Endodermal cell (in vitro differentiated cells): ENCODE measurements at regions not wholly inside any gene's neighbourhood (a gene's known extent, or its start where the extent isn't known, plus 50 kb on each side); places are given as distances from the start of the nearest gene placed in this dataset.

ENCODE experiments used
- DNase-seq: peaks from one replicate; pipeline ENCODE4 v3.0.0-alpha.2; 2017
- H3K27ac ChIP-seq: 2 replicates; pipeline ENCODE4 v1.5.1; 2013; ENCODE audit warnings: mild to moderate bottlenecking, low read depth, low read length, moderate library complexity
- H3K27me3 ChIP-seq: 2 replicates; pipeline ENCODE4 v1.6.1; 2013; ENCODE audit warnings: mild to moderate bottlenecking, low read length, moderate library complexity; ENCODE audit not compliant: insufficient read depth, control insufficient read depth, poor library complexity, severe bottlenecking
- H3K36me3 ChIP-seq: 2 replicates; pipeline ENCODE4 v1.7.0; 2013; ENCODE audit warnings: mild to moderate bottlenecking, low read length, moderate library complexity; ENCODE audit not compliant: control insufficient read depth, insufficient read depth
- H3K4me1 ChIP-seq: one replicate; pipeline ENCODE4 v1.7.0; 2013; ENCODE audit warnings: low read length; ENCODE audit not compliant: control insufficient read depth, insufficient read depth
- H3K4me3 ChIP-seq: 2 replicates; pipeline ENCODE4 v1.5.1; 2013; ENCODE audit warnings: mild to moderate bottlenecking, low read length, moderate library complexity
- H3K9ac ChIP-seq: 2 replicates; pipeline ENCODE4 v1.6.1; 2013; ENCODE audit warnings: mild to moderate bottlenecking, low read length, moderate library complexity; ENCODE audit not compliant: poor library complexity, severe bottlenecking; ENCODE audit errors: extremely low read depth
- H3K9me3 ChIP-seq: 2 replicates; pipeline ENCODE4 v1.6.1; 2013; ENCODE audit warnings: mild to moderate bottlenecking, low read length, moderate library complexity; ENCODE audit not compliant: control insufficient read depth
- H3K27ac Mint-ChIP-seq: 2 replicates; pipeline ENCODE4 v1.8.0; 2020; ENCODE audit warnings: mixed read lengths
- H3K27me3 Mint-ChIP-seq: 2 replicates; pipeline ENCODE4 v1.8.0; 2021; ENCODE audit warnings: mild to moderate bottlenecking, mixed read lengths; ENCODE audit not compliant: insufficient read depth
- H3K36me3 Mint-ChIP-seq: 2 replicates; pipeline ENCODE4 v1.8.0; 2020; ENCODE audit warnings: low read depth, mixed read lengths
- H3K4me1 Mint-ChIP-seq: 2 replicates; pipeline ENCODE4 v1.8.0; 2020; ENCODE audit warnings: mixed read lengths
- H3K4me3 Mint-ChIP-seq: 2 replicates; pipeline ENCODE4 v1.8.0; 2020; ENCODE audit warnings: mild to moderate bottlenecking, moderate library complexity, mixed read lengths
- H3K9me3 Mint-ChIP-seq: 2 replicates; pipeline ENCODE4 v1.8.0; 2020; ENCODE audit warnings: mild to moderate bottlenecking, mixed read lengths
- WGBS, 2 experiments: methylation state at CpG; one replicate each; pipeline versions ENCODE4 v1.1.5 to v1.1.7; 2013; ENCODE audit warnings: missing lambda C conversion rate in 2 of 2, mixed read lengths in 1 of 2; ENCODE audit not compliant: insufficient coverage in 1 of 2, insufficient read length in 1 of 2; 5-methylcytosine and 5-hydroxymethylcytosine counted together
- TF ChIP-seq, protein P1 (sequence below): fragments of 200-600 bp; sonication (generic); conservative IDR thresholded peaks from 2 replicates; pipeline ENCODE4 v1.5.0; 2021; ENCODE audit warnings: antibody characterized with exemption, mild to moderate bottlenecking

DNA sequence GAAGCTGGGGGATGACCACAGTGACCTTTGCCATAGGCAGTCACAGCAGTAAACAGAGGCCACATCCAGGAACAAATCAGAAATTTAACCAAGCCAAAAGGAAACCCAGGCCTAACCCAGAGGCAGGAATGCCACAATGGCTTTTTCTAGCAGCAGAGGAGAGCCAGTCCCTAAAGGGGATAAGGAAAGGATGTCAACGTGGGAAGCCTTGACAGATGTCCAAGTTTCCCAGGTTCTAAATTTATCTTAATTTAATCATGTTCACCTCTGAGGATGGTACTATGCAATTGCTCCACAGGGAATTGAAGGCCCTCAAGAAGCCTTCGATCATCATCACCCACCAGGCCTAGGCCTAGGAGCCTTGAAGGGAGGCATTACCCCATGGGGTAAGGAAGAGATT lies 374.7 kb downstream of the TNS1 start:
- H3K36me3 ChIP-seq = no peaks in the 10 kb centered on the region
- Mint-ChIP-seq H3K27me3 (peaks cover 2% of the 10 kb centered on the region), H3K4me1 (peaks cover 4% of the 10 kb centered on the region), H3K36me3 (no peaks in the 10 kb centered on the region), H3K9me3 (no peaks in the 10 kb centered on the region), H3K4me3 (no peak overlapping the region), H3K27ac (no peak overlapping the region)
- H3K4me1 ChIP-seq = peaks cover 7% of the 10 kb centered on the region
- H3K4me3 ChIP-seq = no peak overlapping the region
- H3K9ac ChIP-seq = no peak overlapping the region
- TF ChIP-seq, protein P1, sequence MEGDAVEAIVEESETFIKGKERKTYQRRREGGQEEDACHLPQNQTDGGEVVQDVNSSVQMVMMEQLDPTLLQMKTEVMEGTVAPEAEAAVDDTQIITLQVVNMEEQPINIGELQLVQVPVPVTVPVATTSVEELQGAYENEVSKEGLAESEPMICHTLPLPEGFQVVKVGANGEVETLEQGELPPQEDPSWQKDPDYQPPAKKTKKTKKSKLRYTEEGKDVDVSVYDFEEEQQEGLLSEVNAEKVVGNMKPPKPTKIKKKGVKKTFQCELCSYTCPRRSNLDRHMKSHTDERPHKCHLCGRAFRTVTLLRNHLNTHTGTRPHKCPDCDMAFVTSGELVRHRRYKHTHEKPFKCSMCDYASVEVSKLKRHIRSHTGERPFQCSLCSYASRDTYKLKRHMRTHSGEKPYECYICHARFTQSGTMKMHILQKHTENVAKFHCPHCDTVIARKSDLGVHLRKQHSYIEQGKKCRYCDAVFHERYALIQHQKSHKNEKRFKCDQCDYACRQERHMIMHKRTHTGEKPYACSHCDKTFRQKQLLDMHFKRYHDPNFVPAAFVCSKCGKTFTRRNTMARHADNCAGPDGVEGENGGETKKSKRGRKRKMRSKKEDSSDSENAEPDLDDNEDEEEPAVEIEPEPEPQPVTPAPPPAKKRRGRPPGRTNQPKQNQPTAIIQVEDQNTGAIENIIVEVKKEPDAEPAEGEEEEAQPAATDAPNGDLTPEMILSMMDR = no peak
- WGBS, 2 experiments = 92 to 100% methylated on average over 1 to 2 of the region's 2 CpGs
- DNase-seq = no peak
- H3K27ac ChIP-seq = no peak overlapping the region
- no peaks in the 10 kb centered on the region for H3K27me3 ChIP-seq
- H3K9me3 ChIP-seq = no peaks in the 10 kb centered on the region

DNA sequence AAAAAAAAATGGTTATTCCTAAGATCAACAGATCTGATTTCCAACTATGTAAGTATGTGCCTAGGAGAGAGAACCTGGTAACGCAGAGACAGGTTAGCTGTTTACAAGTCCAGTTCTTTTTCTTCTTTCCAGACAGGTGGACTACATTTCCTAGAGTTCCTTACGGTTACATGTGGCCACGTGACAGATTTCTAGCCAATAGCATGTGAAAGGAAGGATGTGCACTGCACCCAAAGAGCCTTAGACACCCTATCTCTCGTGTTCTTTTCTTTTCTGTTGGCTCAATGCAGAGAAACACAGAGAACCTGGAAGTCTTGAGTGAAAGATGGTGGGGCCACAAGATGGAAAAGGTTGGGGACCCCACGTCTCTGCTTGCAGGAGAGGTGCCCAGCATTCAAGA lies 375.9 kb downstream of the TNS1 start:
- Histone ChIP-seq H3K9ac (no peak overlapping the region), H3K9me3 (no peaks in the 10 kb centered on the region), H3K4me1 (peaks cover 11% of the 10 kb centered on the region), H3K4me3 (no peak overlapping the region), H3K27ac (no peak overlapping the region), H3K27me3 (no peaks in the 10 kb centered on the region), H3K36me3 (no peaks in the 10 kb centered on the region)
- no peaks in the 10 kb centered on the region for H3K9me3 Mint-ChIP-seq
- no peak for DNase-seq
- H3K4me1 Mint-ChIP-seq = peaks cover 15% of the 10 kb centered on the region
- no peaks in the 10 kb centered on the region for H3K27me3 Mint-ChIP-seq
- TF ChIP-seq, protein P1 = no peak
- no peaks in the 10 kb centered on the region for H3K36me3 Mint-ChIP-seq
- no peak overlapping the region for H3K4me3 Mint-ChIP-seq
- 94 to 100% methylated on average over 2 to 5 of the region's 5 CpGs for WGBS, 2 experiments
- H3K27ac Mint-ChIP-seq = no peak overlapping the region

GRCh38 chr2:217625557-217626169 lies 377.1 kb downstream of the TNS1 start:
- no peak overlapping the region for H3K4me3 Mint-ChIP-seq
- no peak overlapping the region for H3K4me3 ChIP-seq
- WGBS, 2 experiments = 94 to 100% methylated on average over 3 to 4 of the region's 4 CpGs

More at GRCh38 chr2:217625557-217626169, 377.1 kb downstream of the TNS1 start:
- Mint-ChIP-seq H3K27me3 (no peaks in the 10 kb centered on the region), H3K27ac (no peak overlapping the region), H3K4me1 (peaks cover 18% of the 10 kb centered on the region), H3K36me3 (no peaks in the 10 kb centered on the region), H3K9me3 (no peaks in the 10 kb centered on the region)
- TF ChIP-seq, protein P1 = no peak
- Histone ChIP-seq H3K9ac (no peak overlapping the region), H3K36me3 (no peaks in the 10 kb centered on the region), H3K27me3 (no peaks in the 10 kb centered on the region), H3K9me3 (no peaks in the 10 kb centered on the region), H3K4me1 (peaks cover 12% of the 10 kb centered on the region), H3K27ac (no peak overlapping the region)
- DNase-seq = no peak
